ENCODE measurements at regions not wholly inside any gene's neighbourhood (a gene's known extent, or its start where the extent isn't known, plus 50 kb on each side); places are given as distances from the start of the nearest gene placed in this dataset.

DNA sequence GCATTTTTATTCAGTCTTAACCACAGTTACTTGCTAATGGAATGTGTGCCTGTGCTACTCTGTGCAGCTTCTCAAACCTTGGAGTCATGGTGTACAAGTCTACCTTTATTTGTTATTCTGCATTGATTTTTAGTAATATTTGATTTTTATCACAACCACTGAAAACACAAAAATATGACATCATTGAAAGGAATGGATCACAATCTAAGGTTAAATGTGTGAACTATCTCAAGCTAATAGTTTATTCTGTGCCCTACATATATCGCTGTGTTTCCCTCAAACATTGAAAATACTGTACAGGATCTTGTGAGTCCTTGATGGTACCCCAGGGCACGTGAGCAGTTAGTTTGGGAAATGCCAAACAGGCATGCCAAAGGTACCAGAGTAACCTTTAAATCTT, 573.4 kb downstream of the FRK start (continued):
- TF ChIP-seq CTCF (conservative IDR thresholded peaks at IDR 0.05; ENCODE audit: low read depth in 2 of 2) (no peak), POLR2AphosphoS5 (IDR thresholded peaks at IDR 0.05; ENCODE audit: low read depth) (no peak), ZNF114 (CRISPR knock-in tag; IDR thresholded peaks at IDR 0.05) (no peak), CREB1 (CRISPR knock-in tag; IDR thresholded peaks at IDR 0.05; ENCODE audit: low read depth) (no peak), STAT1 (IDR thresholded peaks at IDR 0.05; ENCODE audit: unreplicated experiment) (no peak)

DNA sequence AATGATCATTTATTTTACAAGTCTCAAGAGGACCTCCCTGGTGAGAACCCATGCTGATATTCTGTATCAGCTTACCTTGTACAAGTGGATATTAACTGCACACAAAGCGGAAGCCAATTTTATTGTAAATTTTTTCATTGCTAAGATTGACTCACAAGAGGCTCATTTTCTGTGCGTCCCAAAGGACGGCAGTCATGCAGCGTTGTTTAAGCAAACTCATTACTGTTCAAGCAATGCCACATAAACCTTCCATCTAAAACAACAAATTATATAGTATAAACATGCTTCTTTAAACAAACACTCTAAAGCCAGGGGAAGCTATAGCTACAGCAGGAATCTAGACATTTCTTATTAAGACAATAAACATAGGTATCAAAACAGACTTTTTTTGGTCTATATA, 575.3 kb downstream of the FRK start:
- peaks cover 3% of the 10 kb centered on the region for H3K27me3 Mint-ChIP-seq (ENCODE audit: insufficient read depth, low read depth, poor library complexity)
- no peaks in the 10 kb centered on the region for H3F3A ChIP-seq (replicated peaks; ENCODE audit: low read depth)
- DNase-seq (ENCODE audit: low spot score) (no peak), ATAC-seq (no peak)
- H3K4me1 ChIP-seq (ENCODE audit: insufficient read depth): no peaks in the 10 kb centered on the region
- no peak overlapping the region for H3K4me2 ChIP-seq
- H3K4me3 ChIP-seq: no peak overlapping the region
- H3K79me2 ChIP-seq (replicated peaks; ENCODE audit: insufficient read depth): no peaks in the 10 kb centered on the region
- no peaks in the 10 kb centered on the region for H3K9me3 Mint-ChIP-seq
- no peak overlapping the region for H2AFZ ChIP-seq
- H3K4me3 Mint-ChIP-seq: no peak overlapping the region
- no peaks in the 10 kb centered on the region for H3K27me3 ChIP-seq (ENCODE audit: insufficient read depth)
- H4K20me1 ChIP-seq (replicated peaks; ENCODE audit: insufficient read depth): no peaks in the 10 kb centered on the region
- no peaks in the 10 kb centered on the region for H3K36me3 Mint-ChIP-seq (ENCODE audit: low read depth)
- no peaks in the 10 kb centered on the region for H3K4me1 Mint-ChIP-seq
- H3K27ac ChIP-seq (ENCODE audit: low read depth): no peak overlapping the region
- no peak overlapping the region for H3K27ac Mint-ChIP-seq
- no peaks in the 10 kb centered on the region for H3K36me3 ChIP-seq (ENCODE audit: insufficient read depth)
- peaks cover 23% of the 10 kb centered on the region for H3K9me2 ChIP-seq (ENCODE audit: insufficient read depth)
- TF ChIP-seq EZH2 (IDR thresholded peaks at IDR 0.05; ENCODE audit: low read depth, unreplicated experiment) (no peak), REST (IDR thresholded peaks at IDR 0.05; ENCODE audit: unreplicated experiment) (no peak), ZNF331 (CRISPR knock-in tag; IDR thresholded peaks at IDR 0.05; ENCODE audit: low read depth) (no peak), NANOG (IDR thresholded peaks at IDR 0.05; ENCODE audit: borderline replicate concordance) (no peak), ZNF114 (CRISPR knock-in tag; IDR thresholded peaks at IDR 0.05) (no peak), POLR2AphosphoS5 (IDR thresholded peaks at IDR 0.05; ENCODE audit: low read depth) (no peak), EZH2phosphoT487 (IDR thresholded peaks at IDR 0.05; ENCODE audit: unreplicated experiment) (no peak), JUNB (IDR thresholded peaks at IDR 0.05; ENCODE audit: unreplicated experiment) (no peak), CREB1 (CRISPR knock-in tag; IDR thresholded peaks at IDR 0.05; ENCODE audit: low read depth) (no peak), CTCF (conservative IDR thresholded peaks at IDR 0.05; ENCODE audit: low read depth in 2 of 2) (no peak), STAT1 (IDR thresholded peaks at IDR 0.05; ENCODE audit: unreplicated experiment) (no peak)
- TF ChIP-seq, protein P1, sequence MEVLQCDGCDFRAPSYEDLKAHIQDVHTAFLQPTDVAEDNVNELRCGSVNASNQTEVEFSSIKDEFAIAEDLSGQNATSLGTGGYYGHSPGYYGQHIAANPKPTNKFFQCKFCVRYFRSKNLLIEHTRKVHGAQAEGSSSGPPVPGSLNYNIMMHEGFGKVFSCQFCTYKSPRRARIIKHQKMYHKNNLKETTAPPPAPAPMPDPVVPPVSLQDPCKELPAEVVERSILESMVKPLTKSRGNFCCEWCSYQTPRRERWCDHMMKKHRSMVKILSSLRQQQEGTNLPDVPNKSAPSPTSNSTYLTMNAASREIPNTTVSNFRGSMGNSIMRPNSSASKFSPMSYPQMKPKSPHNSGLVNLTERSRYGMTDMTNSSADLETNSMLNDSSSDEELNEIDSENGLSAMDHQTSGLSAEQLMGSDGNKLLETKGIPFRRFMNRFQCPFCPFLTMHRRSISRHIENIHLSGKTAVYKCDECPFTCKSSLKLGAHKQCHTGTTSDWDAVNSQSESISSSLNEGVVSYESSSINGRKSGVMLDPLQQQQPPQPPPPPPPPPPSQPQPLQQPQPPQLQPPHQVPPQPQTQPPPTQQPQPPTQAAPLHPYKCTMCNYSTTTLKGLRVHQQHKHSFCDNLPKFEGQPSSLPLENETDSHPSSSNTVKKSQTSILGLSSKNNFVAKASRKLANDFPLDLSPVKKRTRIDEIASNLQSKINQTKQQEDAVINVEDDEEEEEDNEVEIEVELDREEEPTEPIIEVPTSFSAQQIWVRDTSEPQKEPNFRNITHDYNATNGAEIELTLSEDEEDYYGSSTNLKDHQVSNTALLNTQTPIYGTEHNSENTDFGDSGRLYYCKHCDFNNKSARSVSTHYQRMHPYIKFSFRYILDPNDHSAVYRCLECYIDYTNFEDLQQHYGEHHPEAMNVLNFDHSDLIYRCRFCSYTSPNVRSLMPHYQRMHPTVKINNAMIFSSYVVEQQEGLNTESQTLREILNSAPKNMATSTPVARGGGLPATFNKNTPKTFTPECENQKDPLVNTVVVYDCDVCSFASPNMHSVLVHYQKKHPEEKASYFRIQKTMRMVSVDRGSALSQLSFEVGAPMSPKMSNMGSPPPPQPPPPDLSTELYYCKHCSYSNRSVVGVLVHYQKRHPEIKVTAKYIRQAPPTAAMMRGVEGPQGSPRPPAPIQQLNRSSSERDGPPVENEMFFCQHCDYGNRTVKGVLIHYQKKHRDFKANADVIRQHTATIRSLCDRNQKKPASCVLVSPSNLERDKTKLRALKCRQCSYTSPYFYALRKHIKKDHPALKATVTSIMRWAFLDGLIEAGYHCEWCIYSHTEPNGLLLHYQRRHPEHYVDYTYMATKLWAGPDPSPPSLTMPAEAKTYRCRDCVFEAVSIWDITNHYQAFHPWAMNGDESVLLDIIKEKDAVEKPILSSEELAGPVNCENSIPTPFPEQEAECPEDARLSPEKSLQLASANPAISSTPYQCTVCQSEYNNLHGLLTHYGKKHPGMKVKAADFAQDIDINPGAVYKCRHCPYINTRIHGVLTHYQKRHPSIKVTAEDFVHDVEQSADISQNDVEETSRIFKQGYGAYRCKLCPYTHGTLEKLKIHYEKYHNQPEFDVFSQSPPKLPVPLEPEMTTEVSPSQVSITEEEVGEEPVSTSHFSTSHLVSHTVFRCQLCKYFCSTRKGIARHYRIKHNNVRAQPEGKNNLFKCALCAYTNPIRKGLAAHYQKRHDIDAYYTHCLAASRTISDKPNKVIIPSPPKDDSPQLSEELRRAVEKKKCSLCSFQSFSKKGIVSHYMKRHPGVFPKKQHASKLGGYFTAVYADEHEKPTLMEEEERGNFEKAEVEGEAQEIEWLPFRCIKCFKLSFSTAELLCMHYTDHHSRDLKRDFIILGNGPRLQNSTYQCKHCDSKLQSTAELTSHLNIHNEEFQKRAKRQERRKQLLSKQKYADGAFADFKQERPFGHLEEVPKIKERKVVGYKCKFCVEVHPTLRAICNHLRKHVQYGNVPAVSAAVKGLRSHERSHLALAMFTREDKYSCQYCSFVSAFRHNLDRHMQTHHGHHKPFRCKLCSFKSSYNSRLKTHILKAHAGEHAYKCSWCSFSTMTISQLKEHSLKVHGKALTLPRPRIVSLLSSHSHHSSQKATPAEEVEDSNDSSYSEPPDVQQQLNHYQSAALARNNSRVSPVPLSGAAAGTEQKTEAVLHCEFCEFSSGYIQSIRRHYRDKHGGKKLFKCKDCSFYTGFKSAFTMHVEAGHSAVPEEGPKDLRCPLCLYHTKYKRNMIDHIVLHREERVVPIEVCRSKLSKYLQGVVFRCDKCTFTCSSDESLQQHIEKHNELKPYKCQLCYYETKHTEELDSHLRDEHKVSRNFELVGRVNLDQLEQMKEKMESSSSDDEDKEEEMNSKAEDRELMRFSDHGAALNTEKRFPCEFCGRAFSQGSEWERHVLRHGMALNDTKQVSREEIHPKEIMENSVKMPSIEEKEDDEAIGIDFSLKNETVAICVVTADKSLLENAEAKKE (CRISPR knock-in tag; IDR thresholded peaks at IDR 0.05): no peak

Data from GM23338 (cell line).